ENCODE measurements at regions not wholly inside any gene's neighbourhood (a gene's known extent, or its start where the extent isn't known, plus 50 kb on each side); places are given as distances from the start of the nearest gene placed in this dataset.

DNA sequence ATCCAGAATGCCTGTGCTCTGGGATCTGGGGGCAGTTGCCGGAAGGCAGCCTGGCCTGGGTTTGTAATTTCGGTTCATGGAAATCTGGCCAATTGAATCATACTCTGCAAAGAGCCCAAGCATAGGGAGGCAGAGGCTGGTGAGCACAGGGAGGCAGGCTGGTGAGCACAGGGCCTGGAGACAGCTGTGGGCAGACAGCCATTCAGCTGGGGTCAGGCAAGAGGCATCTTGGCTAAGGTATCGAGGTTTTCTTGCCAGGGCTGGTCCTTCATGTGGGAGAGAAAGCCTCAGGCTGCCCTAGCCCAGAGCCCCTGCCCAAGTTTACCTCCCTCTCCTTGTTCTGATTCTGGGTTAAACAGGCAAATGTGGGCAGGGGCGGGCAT, 63.7 kb upstream of the BAIAP2L1 start:
- no peak for DNase-seq (ENCODE audit: low spot score)

DNA sequence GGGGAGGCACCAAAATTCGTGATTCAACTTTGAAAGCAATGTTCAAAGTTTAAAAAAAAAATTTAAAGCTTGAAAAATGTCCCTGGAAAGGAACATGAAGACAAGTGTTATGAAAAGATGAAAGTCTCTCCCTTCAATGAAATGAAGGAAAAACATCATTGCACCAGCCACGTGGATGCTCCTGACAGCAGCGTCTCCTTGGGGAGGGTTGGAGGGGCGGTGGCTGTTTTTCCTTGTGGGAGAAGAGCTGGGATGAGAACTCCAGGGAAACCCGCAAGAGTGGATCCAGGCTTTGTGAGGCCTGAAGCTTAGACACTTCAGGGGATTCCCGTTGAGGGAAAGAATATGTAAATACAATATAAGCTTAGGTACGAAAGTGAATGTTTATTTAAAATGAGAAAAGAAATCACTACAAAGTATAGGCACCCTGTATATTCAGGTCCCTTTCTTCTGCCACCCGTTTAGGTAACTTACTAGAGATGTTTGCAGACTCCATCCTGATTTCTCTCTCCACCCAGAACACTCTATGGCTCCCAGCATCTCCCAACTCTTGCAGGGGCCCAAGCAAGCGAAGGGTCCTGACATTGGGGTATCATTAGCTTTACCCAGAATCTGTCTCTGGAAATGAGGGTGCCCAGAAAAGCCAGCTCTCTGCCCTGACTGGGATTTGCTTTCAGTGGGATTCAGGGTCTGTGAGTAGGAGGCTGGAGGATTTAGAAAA, 63.1 kb upstream of the BAIAP2L1 start:
- DNase-seq (ENCODE audit: low spot score), result no peak

DNA sequence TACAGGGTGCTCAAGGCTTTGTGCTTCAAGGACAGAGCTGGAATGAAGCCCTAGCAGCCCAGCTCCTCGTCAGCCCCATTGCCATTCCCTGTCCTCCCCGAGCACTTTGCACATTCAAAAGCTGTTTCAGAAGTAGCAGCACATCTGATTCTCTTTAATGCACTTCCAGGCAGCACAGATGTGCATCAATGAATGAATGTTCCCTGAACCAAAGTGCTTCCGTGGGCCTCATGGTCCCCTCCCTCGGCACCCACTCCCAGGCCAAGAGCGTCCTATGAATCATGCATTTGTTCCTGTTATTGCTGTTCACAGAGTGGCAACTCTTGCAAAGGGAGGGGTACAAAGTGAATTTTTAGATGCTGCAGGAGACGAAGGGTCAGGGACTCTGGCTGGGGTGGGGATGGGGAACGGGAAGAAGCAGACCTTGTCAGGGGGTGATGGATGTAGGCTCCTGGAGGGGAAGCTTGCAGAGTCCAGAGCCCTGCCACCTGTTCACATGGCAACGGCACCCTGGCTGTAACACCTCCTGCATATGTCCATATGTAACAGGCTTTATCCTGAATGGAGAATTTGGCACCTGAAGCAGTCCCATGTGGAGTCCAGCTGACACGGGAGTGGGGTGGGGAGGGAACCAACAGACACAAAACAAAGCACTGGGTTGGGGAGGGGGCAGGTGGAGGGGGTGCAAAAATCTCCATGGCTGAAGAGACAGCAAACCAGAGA, 62.2 kb upstream of the BAIAP2L1 start:
- DNase-seq (ENCODE audit: low spot score), result no peak

DNA sequence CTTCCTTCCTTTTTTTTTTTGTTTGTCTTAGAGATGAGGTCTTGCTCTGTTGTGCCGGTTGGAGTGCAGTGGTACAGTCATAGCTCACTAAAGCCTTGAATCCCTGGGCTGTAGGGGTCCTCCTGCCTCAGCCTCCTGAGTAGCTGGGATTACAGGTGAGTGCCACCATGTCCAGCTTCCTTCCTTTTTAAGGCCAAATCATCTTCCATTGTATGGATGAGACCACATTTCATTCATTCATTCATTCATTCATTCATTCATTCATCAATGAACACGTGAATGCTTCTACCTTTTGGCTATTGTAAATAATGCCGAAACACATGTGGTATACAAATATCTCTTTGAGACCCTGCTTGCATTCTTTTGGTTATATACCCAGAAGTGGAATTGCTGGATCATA, 60.0 kb upstream of the BAIAP2L1 start:
- no peak for DNase-seq (ENCODE audit: low spot score)

DNA sequence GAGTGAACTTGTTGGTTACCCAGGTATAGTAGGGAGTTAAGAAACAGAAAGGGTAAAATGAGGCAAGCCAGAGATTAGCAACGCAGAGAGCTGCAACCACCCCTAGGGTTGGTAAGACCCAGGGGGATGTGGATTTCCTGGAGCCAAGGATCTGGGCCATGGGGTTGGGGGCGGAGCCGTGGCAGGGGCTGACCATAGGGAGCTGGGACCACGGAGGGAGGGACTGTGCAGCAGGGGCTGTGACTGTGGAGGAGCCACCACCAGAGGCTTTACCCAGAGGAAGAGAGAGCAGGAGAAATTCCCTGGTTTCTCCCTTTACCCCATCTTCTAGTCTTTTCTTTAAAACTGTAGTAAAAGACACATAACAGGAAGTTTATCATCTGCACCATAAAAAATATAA, 58.6 kb upstream of the BAIAP2L1 start:
- no peak for DNase-seq (ENCODE audit: low spot score)

DNA sequence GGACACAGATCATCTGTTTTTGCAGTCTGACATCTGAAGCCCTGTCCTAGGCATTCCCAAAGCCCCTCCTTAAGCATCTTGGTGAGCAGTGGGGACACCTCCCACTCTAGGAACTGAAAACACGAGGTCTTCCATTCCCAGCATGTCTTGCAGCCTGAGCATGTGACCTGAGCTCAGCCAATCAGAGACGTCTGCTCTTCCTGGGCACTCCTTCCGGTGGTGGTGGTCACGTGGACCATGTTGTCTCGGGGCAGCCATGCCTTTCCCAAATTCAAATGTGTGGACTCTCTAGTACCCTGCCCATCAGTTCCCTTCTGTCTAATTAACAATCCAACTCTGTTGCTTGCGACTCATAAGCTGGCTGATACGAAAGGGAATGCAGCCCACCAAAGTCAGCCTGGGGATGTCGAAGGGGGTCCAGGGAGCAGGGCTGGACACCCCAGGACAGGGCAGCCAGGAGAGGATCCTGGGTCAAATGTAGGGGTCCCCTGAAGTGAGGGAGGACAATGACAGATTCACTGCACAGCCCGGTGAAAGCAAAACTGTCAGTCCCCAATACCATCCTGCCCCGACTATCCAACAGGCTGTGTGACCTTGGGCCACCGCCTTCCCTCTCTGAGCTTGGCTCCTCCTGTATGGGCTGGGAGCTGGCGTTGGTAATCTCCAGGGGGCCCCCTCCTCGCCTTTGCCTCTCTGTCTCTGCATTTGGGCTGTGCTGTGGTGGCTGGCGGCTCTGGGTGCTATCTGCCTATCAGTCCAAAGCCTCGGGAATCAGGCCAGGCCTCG, 57.4 kb upstream of the BAIAP2L1 start:
- DNase-seq (ENCODE audit: low spot score), result no peak

DNA sequence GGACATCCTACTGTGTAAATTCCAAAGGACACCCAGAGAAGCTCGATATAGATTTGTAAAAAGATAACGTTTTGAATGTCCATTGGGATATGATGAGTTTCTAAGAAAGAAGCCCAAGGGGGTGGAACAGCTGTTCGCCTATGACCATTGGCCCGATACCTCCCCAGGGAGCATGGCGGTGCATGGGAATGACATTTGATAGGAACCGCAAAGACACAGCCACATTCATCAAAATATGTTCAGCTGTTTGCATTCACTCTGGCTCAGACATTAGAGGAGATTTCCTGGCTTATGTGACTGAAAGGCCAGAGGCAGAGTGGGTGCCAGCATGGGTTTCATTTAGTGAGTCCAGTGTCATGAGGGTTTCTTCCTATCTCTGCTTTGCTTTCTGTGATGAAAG, 56.0 kb upstream of the BAIAP2L1 start:
- no peak for DNase-seq (ENCODE audit: low spot score)

DNA sequence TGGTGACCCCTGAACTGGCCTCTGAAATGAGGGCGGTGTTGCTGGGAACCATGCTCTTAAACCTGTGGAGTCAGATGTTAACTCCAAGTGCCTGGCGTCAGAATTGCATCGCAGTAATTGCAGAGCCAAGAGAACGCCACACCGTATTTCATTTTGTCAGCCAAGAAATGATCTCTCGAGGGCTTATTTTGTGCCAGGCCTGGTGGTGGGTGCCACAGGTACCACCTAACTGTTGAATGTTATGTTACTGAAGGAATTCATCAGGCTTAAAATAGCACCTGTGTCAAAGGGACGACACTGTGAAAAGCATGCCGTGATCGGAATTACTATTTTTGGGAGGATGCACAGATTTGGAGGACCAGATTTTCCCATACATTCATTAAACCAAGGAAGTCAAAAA, 51.9 kb upstream of the BAIAP2L1 start:
- DNase-seq (ENCODE audit: low spot score), result no peak

Data from SW480 (cell line).